Stimulated activated CD4-positive, alpha-beta T cell treated with anti-CD3 and anti-CD28 coated beads, TNF-alpha, amount 100 ng/mL, for 1 hour (primary cell): ENCODE measurements at regions not wholly inside any gene's neighbourhood (a gene's known extent, or its start where the extent isn't known, plus 50 kb on each side); places are given as distances from the start of the nearest gene placed in this dataset.

Experiments
- DNase-seq, 3 donors: peaks; one replicate each; pipeline ENCODE4 v3.0.0-alpha.2; 2020; ENCODE audit warnings: low read depth in 3 of 3, low spot score in 1 of 3

- no peak for DNase-seq
These were observed 307.5 kb upstream of the CLINT1 start for GRCh38 chr5:158166424-158166823.

GRCh38 chr5:158165647-158166046 is 306.7 kb upstream of the CLINT1 start:
- no peak for DNase-seq

- DNase-seq: no peak
These were observed 305.5 kb upstream of the CLINT1 start for GRCh38 chr5:158164296-158165047.

- no peak for DNase-seq
These were observed 304.7 kb upstream of the CLINT1 start for GRCh38 chr5:158163451-158164295.

GRCh38 chr5:158162479-158163034 is 303.6 kb upstream of the CLINT1 start:
- DNase-seq: no peak

GRCh38 chr5:158162026-158162425 is 303.1 kb upstream of the CLINT1 start:
- no peak for DNase-seq

GRCh38 chr5:158159621-158160020 is 300.7 kb upstream of the CLINT1 start:
- no peak for DNase-seq

- no peak for DNase-seq
These were observed 297.0 kb upstream of the CLINT1 start for GRCh38 chr5:158155811-158156505.

GRCh38 chr5:158155067-158155466 is 296.1 kb upstream of the CLINT1 start:
- DNase-seq: no peak

GRCh38 chr5:158154226-158155005 is 295.5 kb upstream of the CLINT1 start:
- no peak for DNase-seq

GRCh38 chr5:158153508-158153907 is 294.6 kb upstream of the CLINT1 start:
- DNase-seq: no peak

- DNase-seq: no peak
These were observed 293.2 kb upstream of the CLINT1 start for GRCh38 chr5:158152136-158152535.

- no peak for DNase-seq
These were observed 288.3 kb upstream of the CLINT1 start for GRCh38 chr5:158147227-158147626.

- no peak for DNase-seq
These were observed 286.9 kb upstream of the CLINT1 start for GRCh38 chr5:158145827-158146226.

GRCh38 chr5:158143081-158143480 is 284.1 kb upstream of the CLINT1 start:
- DNase-seq: no peak

GRCh38 chr5:158142156-158142555 is 283.2 kb upstream of the CLINT1 start:
- DNase-seq: no peak

- no peak for DNase-seq
These were observed 281.3 kb upstream of the CLINT1 start for GRCh38 chr5:158140120-158140731.

- DNase-seq: no peak
These were observed 280.2 kb upstream of the CLINT1 start for GRCh38 chr5:158139161-158139560.

GRCh38 chr5:158135682-158136179 is 276.8 kb upstream of the CLINT1 start:
- DNase-seq: no peak

- DNase-seq: no peak
These were observed 274.4 kb upstream of the CLINT1 start for GRCh38 chr5:158133369-158133768.
